ENCODE measurements at regions not wholly inside any gene's neighbourhood (a gene's known extent, or its start where the extent isn't known, plus 50 kb on each side); places are given as distances from the start of the nearest gene placed in this dataset.

- intact Hi-C loops (cut with DNase I; ENCODE audit: low total_unique reads): no loop called here
- no peak for DNase-seq (ENCODE audit: low spot score in 2 of 2)
- no peak overlapping the region for H3K4me3 ChIP-seq (ENCODE audit: low read depth, poor library complexity, severe bottlenecking)
- no peak for TF ChIP-seq POLR2A (IDR thresholded peaks at IDR 0.05)
- TF ChIP-seq CTCF (IDR thresholded peaks at IDR 0.05): no peak
- WGBS, 2 donors: 63 to 69% methylated on average over 2 to 3 of the region's 3 CpGs
These were observed 104.4 kb upstream of the TIAM1 start for GRCh38 chr21:31448496-31448895.

GRCh38 chr21:31447505-31447904, 103.4 kb upstream of the TIAM1 start:
- no peak for DNase-seq (ENCODE audit: low spot score in 2 of 2)
- TF ChIP-seq POLR2A (IDR thresholded peaks at IDR 0.05) (no peak), CTCF (IDR thresholded peaks at IDR 0.05) (no peak)
- H3K4me3 ChIP-seq (ENCODE audit: low read depth, poor library complexity, severe bottlenecking): no peak overlapping the region
- 43 to 60% methylated on average over 3 of the region's 3 CpGs for WGBS, 2 donors
- intact Hi-C loops (cut with DNase I; ENCODE audit: low total_unique reads): no loop called here

- TF ChIP-seq POLR2A (IDR thresholded peaks at IDR 0.05) (no peak), CTCF (IDR thresholded peaks at IDR 0.05) (no peak)
- no peak overlapping the region for H3K4me3 ChIP-seq (ENCODE audit: low read depth, poor library complexity, severe bottlenecking)
- DNase-seq (ENCODE audit: low spot score in 2 of 2): no peak
- WGBS, 2 donors: 57 to 78% methylated on average over 8 of the region's 8 CpGs
- intact Hi-C loops (cut with DNase I; ENCODE audit: low total_unique reads): no loop called here
These were observed 102.3 kb upstream of the TIAM1 start for GRCh38 chr21:31446226-31446855.

GRCh38 chr21:31445137-31445536, 101.1 kb upstream of the TIAM1 start:
- DNase-seq (ENCODE audit: low spot score in 2 of 2): no peak
- 94 to 96% methylated on average over 4 of the region's 4 CpGs for WGBS, 2 donors
- TF ChIP-seq CTCF (IDR thresholded peaks at IDR 0.05) (no peak), POLR2A (IDR thresholded peaks at IDR 0.05) (no peak)
- H3K4me3 ChIP-seq (ENCODE audit: low read depth, poor library complexity, severe bottlenecking): no peak overlapping the region
- intact Hi-C loops (cut with DNase I; ENCODE audit: low total_unique reads): no loop called here

- no peak overlapping the region for H3K4me3 ChIP-seq (ENCODE audit: low read depth, poor library complexity, severe bottlenecking)
- 63% methylated on average over 8 of the region's 8 CpGs for WGBS, 2 donors
- intact Hi-C loops (cut with DNase I; ENCODE audit: low total_unique reads): no loop called here
- TF ChIP-seq CTCF (IDR thresholded peaks at IDR 0.05) (no peak), POLR2A (IDR thresholded peaks at IDR 0.05) (no peak)
- no peak for DNase-seq (ENCODE audit: low spot score in 2 of 2)
These were observed 99.9 kb upstream of the TIAM1 start for GRCh38 chr21:31443736-31444521.

All from lower leg skin (tissue), 4 donors.